Esophagus muscularis mucosa (tissue), 3 donors: ENCODE measurements at regions not wholly inside any gene's neighbourhood (a gene's known extent, or its start where the extent isn't known, plus 50 kb on each side); places are given as distances from the start of the nearest gene placed in this dataset.

Experiments
- POLR2A ChIP-seq: fragments of 450-650 bp; IDR thresholded peaks from one replicate; pipeline ENCODE4 v1.6.1; 2017; ENCODE audit warnings: antibody characterized with exemption, moderate library complexity, mild to moderate bottlenecking, low read depth
- TF ChIP-seq, protein P1 (sequence below), 3 experiments: fragments of 200-600 bp in 2 of 3; fragments of 450-650 bp in 1 of 3; sonication (generic) in 2 of 3; IDR thresholded peaks; one replicate each; pipeline ENCODE4 v1.5.1; 2017 to 2019; ENCODE audit warnings: antibody characterized with exemption in 3 of 3, mild to moderate bottlenecking in 2 of 3, moderate library complexity in 1 of 3

DNA sequence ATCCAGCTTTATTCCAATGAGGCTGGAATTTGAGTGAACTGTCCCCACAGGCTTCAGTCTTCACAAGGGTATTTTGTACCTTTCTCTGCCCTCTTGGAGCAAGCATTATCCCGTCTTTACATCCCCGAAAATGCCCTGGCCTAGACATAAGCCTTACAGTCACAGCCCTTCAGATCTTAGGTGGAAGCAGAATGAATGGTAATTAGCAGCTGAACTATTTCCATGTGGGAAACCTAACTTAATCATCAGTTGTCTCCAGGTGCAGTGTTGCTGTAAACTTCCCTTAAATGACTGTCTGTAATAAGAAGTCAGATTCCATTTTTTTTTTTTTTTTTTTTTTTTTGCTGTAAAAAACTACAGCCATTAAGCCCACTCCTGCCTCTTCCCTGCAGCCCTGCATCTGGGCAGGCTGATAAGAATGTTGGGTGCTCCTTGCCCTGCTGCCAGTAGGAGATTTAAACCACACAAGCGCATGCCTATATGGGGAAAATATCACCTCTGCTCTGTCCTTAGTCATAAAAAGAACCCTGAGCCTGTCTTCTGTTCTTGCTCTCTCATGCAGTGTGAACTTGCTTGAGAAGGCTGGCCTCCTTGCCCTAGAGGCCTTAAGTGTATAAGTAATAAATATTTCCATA, 426.8 kb upstream of the SLITRK5 start:
- TF ChIP-seq, protein P1, sequence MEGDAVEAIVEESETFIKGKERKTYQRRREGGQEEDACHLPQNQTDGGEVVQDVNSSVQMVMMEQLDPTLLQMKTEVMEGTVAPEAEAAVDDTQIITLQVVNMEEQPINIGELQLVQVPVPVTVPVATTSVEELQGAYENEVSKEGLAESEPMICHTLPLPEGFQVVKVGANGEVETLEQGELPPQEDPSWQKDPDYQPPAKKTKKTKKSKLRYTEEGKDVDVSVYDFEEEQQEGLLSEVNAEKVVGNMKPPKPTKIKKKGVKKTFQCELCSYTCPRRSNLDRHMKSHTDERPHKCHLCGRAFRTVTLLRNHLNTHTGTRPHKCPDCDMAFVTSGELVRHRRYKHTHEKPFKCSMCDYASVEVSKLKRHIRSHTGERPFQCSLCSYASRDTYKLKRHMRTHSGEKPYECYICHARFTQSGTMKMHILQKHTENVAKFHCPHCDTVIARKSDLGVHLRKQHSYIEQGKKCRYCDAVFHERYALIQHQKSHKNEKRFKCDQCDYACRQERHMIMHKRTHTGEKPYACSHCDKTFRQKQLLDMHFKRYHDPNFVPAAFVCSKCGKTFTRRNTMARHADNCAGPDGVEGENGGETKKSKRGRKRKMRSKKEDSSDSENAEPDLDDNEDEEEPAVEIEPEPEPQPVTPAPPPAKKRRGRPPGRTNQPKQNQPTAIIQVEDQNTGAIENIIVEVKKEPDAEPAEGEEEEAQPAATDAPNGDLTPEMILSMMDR (IDR thresholded peaks at IDR 0.05), result no peak
- no peak for TF ChIP-seq POLR2A
